ENCODE measurements at regions not wholly inside any gene's neighbourhood (a gene's known extent, or its start where the extent isn't known, plus 50 kb on each side); places are given as distances from the start of the nearest gene placed in this dataset.

DNA sequence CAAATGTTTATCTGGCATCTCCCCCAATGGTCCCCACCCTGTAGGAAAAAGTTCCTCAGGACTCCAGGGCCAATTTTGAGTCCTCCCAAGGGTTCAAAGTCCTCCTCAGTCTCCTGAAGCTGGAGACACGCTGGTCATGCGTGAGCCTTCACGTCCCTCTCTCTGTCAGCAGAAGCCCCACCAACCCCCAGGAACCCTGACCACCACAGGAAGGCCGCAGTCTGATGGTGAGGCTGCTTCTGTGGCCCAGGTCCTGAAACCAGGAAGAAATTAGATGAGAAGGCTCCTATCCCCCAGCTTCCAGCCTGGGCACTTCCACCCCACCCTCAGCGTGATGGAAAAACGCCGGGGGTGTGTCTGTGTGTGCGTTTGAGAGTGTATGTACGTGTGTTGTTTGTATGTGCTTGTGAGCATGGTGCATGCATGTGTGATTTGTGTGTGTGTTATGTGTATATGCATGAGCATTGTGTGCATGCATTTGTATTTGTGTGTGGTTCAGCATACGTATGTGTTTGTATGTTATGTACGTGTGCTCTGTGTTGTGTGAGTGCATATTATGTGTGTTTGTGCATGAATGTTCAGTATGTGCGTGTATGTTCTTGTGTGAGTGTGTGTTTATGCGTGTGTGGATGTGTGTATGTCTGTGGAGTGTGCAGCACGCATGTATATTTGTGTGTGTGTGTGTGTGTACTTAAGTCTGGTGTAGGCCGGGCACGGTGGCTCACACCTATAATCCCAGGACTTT, 92.5 kb downstream of the SIK1 start:
- Histone ChIP-seq H3K9me3 (ENCODE audit: control insufficient read depth in 3 of 3, low read length in 3 of 3) (no peaks in the 10 kb centered on the region), H3K4me3 (ENCODE audit: low read length in 3 of 3) (no peak overlapping the region), H3K9ac (ENCODE audit: low read depth in 1 of 3, low read length in 3 of 3) (no peak overlapping the region), H3K4me1 (ENCODE audit: control insufficient read depth in 3 of 3, insufficient read depth in 3 of 3, low read length in 3 of 3) (peaks cover 15 to 27% (median 26%) of the 10 kb centered on the region in 3 donors), H3K27ac (ENCODE audit: low read depth, low read length) (no peak overlapping the region), H3K36me3 (ENCODE audit: control insufficient read depth in 3 of 3, insufficient read depth in 3 of 3, low read length in 3 of 3) (no peaks in the 10 kb centered on the region), H3K27me3 (ENCODE audit: control insufficient read depth in 3 of 3, insufficient read depth in 3 of 3, low read length in 3 of 3) (peaks cover 17 to 31% (median 29%) of the 10 kb centered on the region in 3 donors)

DNA sequence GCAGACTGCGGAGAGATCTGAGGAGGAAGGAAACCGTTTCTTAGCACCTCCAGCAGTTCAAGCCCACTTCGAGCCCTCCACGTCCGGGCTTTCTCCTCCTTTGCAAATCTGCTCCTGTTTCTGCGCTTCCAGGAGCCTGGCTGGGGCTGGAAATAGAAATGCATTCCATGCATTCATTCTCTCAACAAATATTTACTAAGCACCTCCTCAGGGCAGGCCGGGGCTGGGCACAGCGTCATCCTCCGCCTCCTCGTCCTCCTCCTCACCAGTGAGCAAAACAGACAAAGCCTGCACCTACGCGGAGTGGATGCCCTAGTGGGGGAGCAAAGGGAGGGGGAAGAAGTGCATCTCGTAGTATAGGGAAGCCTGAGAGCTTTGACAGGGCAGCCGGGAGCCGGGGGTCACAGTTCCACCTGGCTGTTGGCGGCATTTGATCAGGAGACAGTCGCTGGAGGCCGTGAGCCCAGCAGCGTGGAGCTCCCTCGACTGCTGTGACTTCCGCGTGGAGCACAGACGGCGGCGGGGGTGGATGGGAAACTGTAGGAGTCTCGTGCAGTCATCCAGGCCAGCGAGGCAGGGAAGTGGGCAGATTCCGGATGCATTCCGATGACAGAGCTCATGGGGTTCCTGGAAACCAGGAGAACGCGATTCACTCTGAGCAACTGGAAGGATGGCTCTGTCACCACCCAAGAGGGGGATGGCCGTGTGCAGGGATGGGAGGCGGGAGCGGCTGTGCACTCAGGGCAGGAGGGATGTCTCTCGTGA, 93.5 kb downstream of the SIK1 start:
- Histone ChIP-seq H3K4me3 (ENCODE audit: low read length in 3 of 3) (peak overlapping the region in 1 of 3 donors; percentile 13), H3K27ac (ENCODE audit: low read depth, low read length) (no peak overlapping the region), H3K9me3 (ENCODE audit: control insufficient read depth in 3 of 3, low read length in 3 of 3) (no peaks in the 10 kb centered on the region), H3K36me3 (ENCODE audit: control insufficient read depth in 3 of 3, insufficient read depth in 3 of 3, low read length in 3 of 3) (no peaks in the 10 kb centered on the region), H3K9ac (ENCODE audit: low read depth in 1 of 3, low read length in 3 of 3) (peak overlapping the region in 2 of 3 donors; percentile 50 to 60), H3K4me1 (ENCODE audit: control insufficient read depth in 3 of 3, insufficient read depth in 3 of 3, low read length in 3 of 3) (peaks cover 15 to 21% (median 19%) of the 10 kb centered on the region in 3 donors), H3K27me3 (ENCODE audit: control insufficient read depth in 3 of 3, insufficient read depth in 3 of 3, low read length in 3 of 3) (peaks cover 17 to 37% (median 34%) of the 10 kb centered on the region in 3 donors)

GRCh38 chr21:43332861-43333297, 94.1 kb downstream of the SIK1 start:
- H3K4me1 ChIP-seq (ENCODE audit: control insufficient read depth in 3 of 3, insufficient read depth in 3 of 3, low read length in 3 of 3), result peaks cover 15 to 21% (median 19%) of the 10 kb centered on the region in 3 donors
- H3K4me3 ChIP-seq (ENCODE audit: low read length in 3 of 3), result peak overlapping the region in 1 of 3 donors; percentile 13
- peak overlapping the region in 2 of 3 donors; percentile 50 to 60 for H3K9ac ChIP-seq (ENCODE audit: low read depth in 1 of 3, low read length in 3 of 3)
- H3K36me3 ChIP-seq (ENCODE audit: control insufficient read depth in 3 of 3, insufficient read depth in 3 of 3, low read length in 3 of 3), result no peaks in the 10 kb centered on the region
- peaks cover 17 to 37% (median 34%) of the 10 kb centered on the region in 3 donors for H3K27me3 ChIP-seq (ENCODE audit: control insufficient read depth in 3 of 3, insufficient read depth in 3 of 3, low read length in 3 of 3)
- H3K27ac ChIP-seq (ENCODE audit: low read depth, low read length), result peak overlapping the region; percentile 2
- no peaks in the 10 kb centered on the region for H3K9me3 ChIP-seq (ENCODE audit: control insufficient read depth in 3 of 3, low read length in 3 of 3)

GRCh38 chr21:43331962-43332828, 94.7 kb downstream of the SIK1 start:
- H3K36me3 ChIP-seq (ENCODE audit: control insufficient read depth in 3 of 3, insufficient read depth in 3 of 3, low read length in 3 of 3), result no peaks in the 10 kb centered on the region
- peaks cover 17 to 37% (median 34%) of the 10 kb centered on the region in 3 donors for H3K27me3 ChIP-seq (ENCODE audit: control insufficient read depth in 3 of 3, insufficient read depth in 3 of 3, low read length in 3 of 3)
- peak overlapping the region; percentile 2 for H3K27ac ChIP-seq (ENCODE audit: low read depth, low read length)
- no peak overlapping the region for H3K9ac ChIP-seq (ENCODE audit: low read depth in 1 of 3, low read length in 3 of 3)
- no peaks in the 10 kb centered on the region for H3K9me3 ChIP-seq (ENCODE audit: control insufficient read depth in 3 of 3, low read length in 3 of 3)
- H3K4me3 ChIP-seq (ENCODE audit: low read length in 3 of 3), result no peak overlapping the region
- peaks cover 15 to 21% (median 19%) of the 10 kb centered on the region in 3 donors for H3K4me1 ChIP-seq (ENCODE audit: control insufficient read depth in 3 of 3, insufficient read depth in 3 of 3, low read length in 3 of 3)

- Histone ChIP-seq H3K4me3 (ENCODE audit: low read length in 3 of 3) (no peak overlapping the region), H3K9me3 (ENCODE audit: control insufficient read depth in 3 of 3, low read length in 3 of 3) (no peaks in the 10 kb centered on the region), H3K27me3 (ENCODE audit: control insufficient read depth in 3 of 3, insufficient read depth in 3 of 3, low read length in 3 of 3) (peaks cover 17 to 37% (median 36%) of the 10 kb centered on the region in 3 donors), H3K4me1 (ENCODE audit: control insufficient read depth in 3 of 3, insufficient read depth in 3 of 3, low read length in 3 of 3) (peaks cover 15 to 21% (median 19%) of the 10 kb centered on the region in 3 donors), H3K9ac (ENCODE audit: low read depth in 1 of 3, low read length in 3 of 3) (peak overlapping the region in 1 of 3 donors; percentile 25), H3K36me3 (ENCODE audit: control insufficient read depth in 3 of 3, insufficient read depth in 3 of 3, low read length in 3 of 3) (no peaks in the 10 kb centered on the region), H3K27ac (ENCODE audit: low read depth, low read length) (no peak overlapping the region)
These were observed 95.6 kb downstream of the SIK1 start for GRCh38 chr21:43331111-43331961.

GRCh38 chr21:43330306-43330881, 96.5 kb downstream of the SIK1 start:
- peaks cover 15 to 21% (median 19%) of the 10 kb centered on the region in 3 donors for H3K4me1 ChIP-seq (ENCODE audit: control insufficient read depth in 3 of 3, insufficient read depth in 3 of 3, low read length in 3 of 3)
- no peaks in the 10 kb centered on the region for H3K36me3 ChIP-seq (ENCODE audit: control insufficient read depth in 3 of 3, insufficient read depth in 3 of 3, low read length in 3 of 3)
- H3K27me3 ChIP-seq (ENCODE audit: control insufficient read depth in 3 of 3, insufficient read depth in 3 of 3, low read length in 3 of 3), result peaks cover 17 to 36% (median 34%) of the 10 kb centered on the region in 3 donors
- H3K9ac ChIP-seq (ENCODE audit: low read depth in 1 of 3, low read length in 3 of 3), result no peak overlapping the region
- H3K27ac ChIP-seq (ENCODE audit: low read depth, low read length), result no peak overlapping the region
- no peaks in the 10 kb centered on the region for H3K9me3 ChIP-seq (ENCODE audit: control insufficient read depth in 3 of 3, low read length in 3 of 3)
- H3K4me3 ChIP-seq (ENCODE audit: low read length in 3 of 3), result no peak overlapping the region

DNA sequence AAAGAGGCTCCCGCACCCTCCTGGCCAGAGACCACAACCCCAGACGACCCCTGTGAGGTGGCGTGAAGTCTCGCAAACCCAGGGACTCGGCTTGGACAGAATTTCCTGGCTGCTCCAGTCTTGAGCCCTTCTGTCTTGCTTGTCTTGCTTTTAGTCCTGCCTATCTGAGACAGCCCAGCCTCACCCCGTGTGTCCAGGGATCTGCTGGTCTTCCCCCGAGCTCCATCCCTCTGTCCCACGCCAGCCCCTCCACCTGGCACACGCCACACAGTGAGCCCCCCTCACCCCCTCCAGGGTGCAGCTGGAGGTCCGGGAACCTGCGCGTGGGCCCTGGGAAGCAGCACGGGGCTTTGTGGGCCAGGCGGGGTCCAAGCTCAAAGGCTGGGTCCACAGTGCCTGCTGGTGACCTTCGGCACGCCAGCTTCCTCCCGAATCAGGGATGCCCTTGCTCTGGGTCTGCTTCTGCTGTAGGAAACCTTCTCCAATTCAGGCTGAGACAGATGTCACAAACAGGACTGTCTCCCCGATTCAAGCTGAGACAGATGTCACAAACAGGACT, 97.1 kb downstream of the SIK1 start:
- Histone ChIP-seq H3K36me3 (ENCODE audit: control insufficient read depth in 3 of 3, insufficient read depth in 3 of 3, low read length in 3 of 3) (no peaks in the 10 kb centered on the region), H3K4me1 (ENCODE audit: control insufficient read depth in 3 of 3, insufficient read depth in 3 of 3, low read length in 3 of 3) (peaks cover 15 to 21% (median 19%) of the 10 kb centered on the region in 3 donors), H3K4me3 (ENCODE audit: low read length in 3 of 3) (no peak overlapping the region), H3K27ac (ENCODE audit: low read depth, low read length) (no peak overlapping the region), H3K9me3 (ENCODE audit: control insufficient read depth in 3 of 3, low read length in 3 of 3) (no peaks in the 10 kb centered on the region), H3K9ac (ENCODE audit: low read depth in 1 of 3, low read length in 3 of 3) (no peak overlapping the region), H3K27me3 (ENCODE audit: control insufficient read depth in 3 of 3, insufficient read depth in 3 of 3, low read length in 3 of 3) (peaks cover 17 to 36% (median 31%) of the 10 kb centered on the region in 3 donors)

DNA sequence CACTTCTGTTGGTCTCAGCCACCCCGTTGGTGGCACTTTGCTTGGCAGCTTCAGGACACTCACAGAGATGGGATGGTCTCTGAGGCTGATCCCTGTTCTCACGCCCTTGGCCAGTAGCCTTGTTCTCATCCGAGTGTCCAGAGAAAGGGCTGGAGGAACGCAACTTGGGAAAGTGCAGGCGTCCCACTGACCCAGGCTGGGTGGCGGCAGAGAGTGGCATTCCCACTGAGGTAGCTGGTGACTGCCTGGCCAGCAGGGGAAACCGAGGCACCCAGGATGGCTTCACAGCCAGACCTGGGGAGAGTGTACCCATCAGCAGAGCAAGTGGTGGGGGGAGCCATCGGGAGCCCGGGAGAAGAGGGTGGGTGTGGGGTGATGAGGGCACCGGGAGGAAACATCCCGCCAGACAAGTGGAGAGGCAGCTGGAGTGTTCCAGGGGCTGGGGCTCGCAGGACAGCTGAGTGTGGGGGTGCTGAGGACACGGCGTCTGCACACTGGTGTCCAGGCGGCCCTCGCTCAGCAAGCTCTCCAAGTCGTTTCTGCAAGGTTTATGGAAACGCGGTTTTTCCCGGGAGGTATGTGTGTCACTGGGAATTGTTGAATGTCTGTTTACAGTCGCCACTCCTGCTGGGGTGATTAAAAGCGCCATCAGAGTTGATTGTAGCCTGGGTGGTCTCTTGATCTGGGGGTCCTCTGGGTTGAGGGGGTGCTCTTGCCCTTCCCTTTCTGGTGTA, 97.8 kb downstream of the SIK1 start:
- H3K9me3 ChIP-seq (ENCODE audit: control insufficient read depth in 3 of 3, low read length in 3 of 3), result no peaks in the 10 kb centered on the region
- H3K4me1 ChIP-seq (ENCODE audit: control insufficient read depth in 3 of 3, insufficient read depth in 3 of 3, low read length in 3 of 3), result peaks cover 15 to 22% (median 19%) of the 10 kb centered on the region in 3 donors
- H3K4me3 ChIP-seq (ENCODE audit: low read length in 3 of 3), result no peak overlapping the region
- no peaks in the 10 kb centered on the region for H3K36me3 ChIP-seq (ENCODE audit: control insufficient read depth in 3 of 3, insufficient read depth in 3 of 3, low read length in 3 of 3)
- no peak overlapping the region for H3K9ac ChIP-seq (ENCODE audit: low read depth in 1 of 3, low read length in 3 of 3)
- peaks cover 17 to 36% (median 31%) of the 10 kb centered on the region in 3 donors for H3K27me3 ChIP-seq (ENCODE audit: control insufficient read depth in 3 of 3, insufficient read depth in 3 of 3, low read length in 3 of 3)
- H3K27ac ChIP-seq (ENCODE audit: low read depth, low read length), result no peak overlapping the region
